GM10266 (cell line): ENCODE measurements at regions not wholly inside any gene's neighbourhood (a gene's known extent, or its start where the extent isn't known, plus 50 kb on each side); places are given as distances from the start of the nearest gene placed in this dataset.

ENCODE experiments used
- DNase-seq: peaks from one replicate; pipeline ENCODE4 v3.0.0; 2012; ENCODE audit errors: extremely low spot score
- CTCF ChIP-seq: IDR thresholded peaks from 2 replicates; pipeline ENCODE4 v1.5.1; 2012; ENCODE audit warnings: mild to moderate bottlenecking, low read depth; ENCODE audit not compliant: control insufficient read depth, insufficient read depth; ENCODE audit errors: missing control alignments

GRCh38 chr5:67263656-67264408 lies 67.2 kb upstream of the CD180 start:
- no peak for DNase-seq
- no peak for TF ChIP-seq CTCF

GRCh38 chr5:67262956-67263355 lies 66.4 kb upstream of the CD180 start:
- TF ChIP-seq CTCF: no peak
- DNase-seq: no peak

GRCh38 chr5:67262206-67262605 lies 65.6 kb upstream of the CD180 start:
- no peak for DNase-seq
- TF ChIP-seq CTCF: no peak

- TF ChIP-seq CTCF: no peak
- no peak for DNase-seq
These were observed 63.1 kb upstream of the CD180 start for GRCh38 chr5:67259548-67260215.

- no peak for DNase-seq
- TF ChIP-seq CTCF: no peak
These were observed 60.9 kb upstream of the CD180 start for GRCh38 chr5:67257500-67257899.

- TF ChIP-seq CTCF: no peak
- DNase-seq: no peak
These were observed 60.5 kb upstream of the CD180 start for GRCh38 chr5:67257077-67257476.

- no peak for TF ChIP-seq CTCF
These were observed 59.3 kb upstream of the CD180 start for GRCh38 chr5:67255881-67256280.

More at GRCh38 chr5:67255881-67256280, 59.3 kb upstream of the CD180 start:
- DNase-seq: no peak
